ENCODE measurements at regions not wholly inside any gene's neighbourhood (a gene's known extent, or its start where the extent isn't known, plus 50 kb on each side); places are given as distances from the start of the nearest gene placed in this dataset.

GRCh38 chr4:56286763-56287162, 100.5 kb downstream of the AASDH start:
- FAIRE-seq: no peak

- FAIRE-seq: no peak
Observed at GRCh38 chr4:56283375-56283774, 103.9 kb downstream of the AASDH start.

DNA sequence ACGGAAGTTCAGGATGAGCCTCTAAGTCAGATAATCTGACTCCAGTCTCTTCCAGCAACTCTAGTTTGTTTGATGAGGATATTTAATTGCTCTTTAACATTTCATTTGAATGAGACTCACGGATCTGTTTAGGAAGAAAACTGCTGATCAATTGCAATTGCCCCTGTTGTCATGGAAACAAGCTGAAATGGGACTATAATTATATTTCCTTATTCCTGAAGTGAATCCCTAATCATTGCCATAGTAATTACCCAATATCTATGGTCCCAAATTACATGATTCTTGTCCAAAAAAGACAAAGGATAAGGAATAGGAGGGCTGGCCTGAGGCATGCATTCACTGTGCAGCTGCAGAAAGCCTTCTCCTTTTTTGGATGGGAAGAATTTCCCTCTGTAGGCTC, 105.3 kb downstream of the AASDH start:
- no peak for FAIRE-seq

DNA sequence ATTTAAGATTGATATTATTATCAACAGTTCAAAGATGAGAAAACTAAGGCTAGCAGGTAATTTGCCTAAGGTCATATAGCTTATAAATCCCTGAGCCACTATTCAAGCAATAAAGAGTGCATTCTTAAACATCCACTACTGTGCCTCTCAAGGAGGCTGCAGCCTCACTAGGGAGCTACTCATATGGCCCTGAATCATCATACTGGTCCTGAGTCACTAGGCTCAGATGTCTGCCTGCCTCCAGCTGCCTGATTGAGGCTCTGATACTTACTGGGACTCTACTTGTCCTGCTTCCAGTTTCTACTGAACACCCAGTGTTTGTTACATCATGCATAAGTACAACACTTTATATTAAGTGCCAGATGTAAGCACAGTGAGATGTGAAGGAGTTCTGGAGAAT, 110.7 kb downstream of the AASDH start:
- no peak for FAIRE-seq

- no peak for FAIRE-seq
Observed at GRCh38 chr4:56273391-56273790, 113.9 kb downstream of the AASDH start.

DNA sequence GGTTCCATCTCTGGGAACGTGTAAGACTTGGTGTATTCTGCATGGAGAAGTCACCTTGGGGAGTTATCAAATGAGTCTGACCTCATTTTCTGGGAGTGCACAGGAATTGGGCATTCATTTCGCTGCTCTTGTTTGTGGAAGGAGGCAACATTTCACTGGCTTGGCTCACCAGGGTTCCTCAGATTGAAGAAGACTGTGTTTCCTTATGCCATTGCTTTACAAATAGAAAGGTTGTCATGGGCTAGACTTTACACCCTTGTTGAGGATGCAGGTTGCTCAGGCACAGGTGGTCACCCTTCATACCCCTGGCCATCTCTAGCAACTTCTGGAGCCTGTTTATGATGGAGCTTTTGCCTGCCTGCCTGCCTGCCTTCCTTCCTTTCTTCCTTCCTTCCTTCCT, 114.4 kb downstream of the AASDH start:
- no peak for FAIRE-seq

DNA sequence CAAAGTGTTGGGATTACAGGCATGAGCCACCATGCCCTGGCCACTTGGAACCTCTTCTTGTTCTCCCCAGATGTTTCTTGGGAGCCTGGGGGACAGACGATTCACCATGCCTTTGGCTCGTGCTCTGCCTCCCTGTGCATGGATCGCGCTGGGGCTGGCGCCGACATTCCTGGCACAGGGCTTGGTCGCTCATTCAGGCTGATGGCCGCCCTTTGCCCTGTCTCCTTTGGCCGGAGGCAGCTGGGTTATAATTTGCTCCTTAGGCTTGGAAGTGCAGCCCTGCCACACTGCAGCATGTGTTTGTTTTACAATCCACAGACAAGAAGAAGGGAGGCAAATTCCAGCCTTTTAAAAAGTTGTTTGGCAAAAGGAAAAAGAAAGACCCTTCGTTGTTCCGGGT, 115.3 kb downstream of the AASDH start:
- FAIRE-seq: no peak

- no peak for FAIRE-seq
Observed at GRCh38 chr4:56271131-56271530, 116.2 kb downstream of the AASDH start.

DNA sequence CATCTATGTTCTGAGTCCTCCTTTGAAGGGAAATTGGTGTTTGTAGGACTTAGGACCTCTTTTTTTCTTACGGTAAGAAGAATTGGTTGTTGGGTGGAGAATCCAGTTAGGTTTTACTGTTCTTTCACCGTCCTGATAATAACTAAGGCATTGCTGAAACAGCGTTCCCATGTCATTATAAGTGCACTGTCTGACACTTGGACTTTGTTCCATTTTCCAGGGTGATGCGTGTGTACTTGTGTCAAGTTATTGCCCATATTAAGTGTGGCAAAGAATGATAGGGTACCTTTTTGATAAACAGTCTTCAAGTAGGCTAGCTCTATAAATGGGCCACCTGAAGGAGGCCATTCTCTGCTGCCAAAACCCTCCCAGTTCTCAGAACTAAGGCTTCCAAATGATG, 119.7 kb downstream of the AASDH start:
- FAIRE-seq: no peak

- FAIRE-seq: no peak
Observed at GRCh38 chr4:56264873-56265272, 122.4 kb downstream of the AASDH start.

GRCh38 chr4:56261027-56261426, 126.3 kb downstream of the AASDH start:
- no peak for FAIRE-seq

DNA sequence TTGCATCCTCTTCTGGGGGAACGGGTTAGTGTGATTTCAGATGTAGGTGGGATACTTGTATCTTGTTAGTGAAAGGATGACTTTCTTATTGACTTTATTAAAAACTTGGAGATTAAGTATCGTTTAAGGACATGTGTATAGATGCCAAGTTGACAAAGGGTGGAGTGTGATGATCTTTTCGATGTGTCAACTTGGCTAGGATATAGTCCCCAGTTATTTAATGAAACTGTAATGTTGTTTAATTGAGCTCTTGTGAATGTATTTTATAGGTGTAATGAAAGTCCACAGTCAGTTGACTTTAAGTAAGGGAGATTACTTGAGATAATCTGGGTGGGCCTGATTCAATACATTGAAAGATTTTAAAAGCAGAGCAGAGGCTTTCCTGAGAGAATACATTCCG, 127.0 kb downstream of the AASDH start:
- FAIRE-seq: no peak

- no peak for FAIRE-seq
Observed at GRCh38 chr4:56259655-56260054, 127.6 kb downstream of the AASDH start.

DNA sequence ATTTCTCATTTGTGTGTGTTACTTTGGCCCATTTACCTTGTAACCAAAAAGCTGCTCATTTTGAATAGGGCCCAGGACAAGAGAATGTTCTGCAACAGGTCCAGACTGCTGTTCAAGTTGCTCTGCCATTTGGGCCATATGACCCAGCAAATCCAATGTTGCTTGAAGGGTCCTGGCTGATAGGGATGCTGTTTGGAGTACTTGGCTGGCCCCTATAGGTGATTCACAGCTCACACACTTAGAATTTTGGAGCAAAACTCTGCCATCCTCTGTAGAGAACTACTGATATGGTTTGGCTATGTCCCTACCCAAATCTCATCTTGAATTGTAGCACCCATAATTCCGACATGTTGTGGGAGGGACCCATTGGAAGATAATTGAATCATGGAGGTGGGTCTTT, 131.5 kb downstream of the AASDH start:
- no peak for FAIRE-seq

DNA sequence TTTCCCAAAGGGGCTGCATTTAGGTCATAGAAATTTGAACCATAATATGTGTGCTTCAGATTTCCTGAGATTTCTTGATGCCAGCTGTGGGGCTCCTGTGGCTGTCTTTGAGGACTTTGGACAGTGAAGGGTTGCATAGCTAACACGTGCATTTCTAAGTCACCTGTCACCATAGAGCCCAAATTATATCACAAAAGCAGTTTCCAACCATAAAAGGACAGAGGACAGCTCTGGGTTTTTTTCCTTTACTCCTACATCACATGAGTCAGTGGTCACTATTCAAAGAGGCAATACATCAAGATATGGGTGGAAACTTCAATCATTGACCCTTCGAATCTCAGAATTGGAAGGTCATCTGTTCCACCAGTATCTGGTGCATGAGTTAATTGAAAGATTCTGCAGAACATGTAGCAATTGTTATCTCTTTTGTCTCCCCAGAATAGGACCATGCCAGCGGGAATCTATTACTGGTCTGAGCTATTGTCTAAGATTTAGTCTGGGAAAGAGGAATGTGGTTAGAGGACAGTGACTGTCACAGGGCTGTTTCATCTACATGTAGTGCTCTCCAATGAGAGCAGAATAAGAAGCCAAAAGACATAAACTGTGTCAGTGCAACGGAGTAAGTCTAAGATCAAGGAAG, 133.5 kb downstream of the AASDH start:
- FAIRE-seq: no peak

- no peak for FAIRE-seq
Observed at GRCh38 chr4:56252561-56253152, 134.6 kb downstream of the AASDH start.

DNA sequence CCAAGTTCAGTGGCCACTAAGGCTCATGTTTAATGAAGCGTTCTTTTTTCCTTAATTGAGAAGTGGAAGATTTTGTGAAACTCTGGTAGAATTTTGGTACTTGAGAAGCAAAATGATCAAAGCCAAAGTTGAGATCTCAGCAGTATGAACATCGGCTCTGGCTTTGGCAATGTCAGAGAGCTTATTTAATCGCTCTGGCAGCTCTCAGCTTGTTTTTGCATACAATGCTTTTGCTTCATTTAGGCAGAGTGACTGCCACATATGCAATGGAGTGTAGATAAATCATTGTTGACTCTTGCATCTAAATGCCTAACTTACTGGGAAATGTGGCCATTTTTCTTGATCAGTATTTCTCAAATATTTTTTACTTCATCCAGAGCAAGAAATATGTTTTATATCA, 135.7 kb downstream of the AASDH start:
- no peak for FAIRE-seq

DNA sequence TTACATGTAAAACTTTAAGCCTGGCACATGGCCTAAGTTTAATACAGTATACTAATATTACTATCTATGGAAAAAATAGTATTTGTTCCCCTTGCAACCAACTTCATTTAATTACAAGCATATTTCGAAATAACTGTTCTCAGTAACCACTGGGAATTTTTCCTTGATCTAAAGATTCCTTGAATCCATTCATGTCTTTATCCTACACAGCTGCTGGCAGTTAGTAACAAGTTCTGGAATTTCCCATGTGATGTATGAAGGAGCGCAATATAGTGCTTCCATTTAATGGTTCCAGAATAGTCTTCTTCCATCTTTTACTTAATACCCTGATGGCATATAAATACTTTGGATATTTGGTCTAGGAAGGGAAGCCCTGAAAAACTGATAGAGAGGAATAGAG, 136.5 kb downstream of the AASDH start:
- no peak for FAIRE-seq

DNA sequence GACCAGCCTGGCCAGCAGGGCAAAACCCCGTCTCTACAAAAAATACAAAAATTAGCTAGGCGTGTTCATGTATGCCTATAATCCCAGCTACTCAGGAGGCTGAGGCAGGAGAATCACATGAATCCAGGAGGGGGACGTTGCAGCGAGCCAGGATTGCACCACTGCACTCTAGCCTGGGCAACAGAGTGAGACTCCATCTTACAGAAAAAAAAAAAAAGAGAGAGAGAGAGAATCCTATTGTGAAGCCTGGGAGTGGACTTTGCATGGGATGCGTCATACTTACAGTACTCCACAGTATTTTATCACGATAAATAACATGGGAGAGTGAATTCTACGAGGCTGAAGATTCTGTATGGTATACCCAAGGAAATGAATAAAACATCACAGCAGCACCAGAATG, 139.6 kb downstream of the AASDH start:
- no peak for FAIRE-seq

DNA sequence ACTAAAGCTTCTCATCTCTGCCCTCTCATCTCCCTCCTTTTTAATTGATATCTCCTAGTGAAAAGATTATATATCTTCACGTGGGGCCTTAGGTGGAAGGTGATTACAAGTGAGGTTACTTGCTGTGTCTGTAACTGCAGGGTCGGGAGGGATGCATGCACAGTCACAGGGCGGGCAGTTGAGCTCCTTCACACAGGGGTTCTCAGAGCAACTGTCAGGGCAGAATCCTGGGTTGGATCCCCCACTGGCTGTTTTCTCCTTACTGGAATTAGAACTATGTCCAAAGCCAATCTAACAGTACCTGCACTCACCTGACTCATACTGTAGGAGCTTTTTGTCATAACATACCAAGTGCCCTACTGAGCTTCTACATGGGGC, 141.1 kb downstream of the AASDH start:
- FAIRE-seq: no peak

DNA sequence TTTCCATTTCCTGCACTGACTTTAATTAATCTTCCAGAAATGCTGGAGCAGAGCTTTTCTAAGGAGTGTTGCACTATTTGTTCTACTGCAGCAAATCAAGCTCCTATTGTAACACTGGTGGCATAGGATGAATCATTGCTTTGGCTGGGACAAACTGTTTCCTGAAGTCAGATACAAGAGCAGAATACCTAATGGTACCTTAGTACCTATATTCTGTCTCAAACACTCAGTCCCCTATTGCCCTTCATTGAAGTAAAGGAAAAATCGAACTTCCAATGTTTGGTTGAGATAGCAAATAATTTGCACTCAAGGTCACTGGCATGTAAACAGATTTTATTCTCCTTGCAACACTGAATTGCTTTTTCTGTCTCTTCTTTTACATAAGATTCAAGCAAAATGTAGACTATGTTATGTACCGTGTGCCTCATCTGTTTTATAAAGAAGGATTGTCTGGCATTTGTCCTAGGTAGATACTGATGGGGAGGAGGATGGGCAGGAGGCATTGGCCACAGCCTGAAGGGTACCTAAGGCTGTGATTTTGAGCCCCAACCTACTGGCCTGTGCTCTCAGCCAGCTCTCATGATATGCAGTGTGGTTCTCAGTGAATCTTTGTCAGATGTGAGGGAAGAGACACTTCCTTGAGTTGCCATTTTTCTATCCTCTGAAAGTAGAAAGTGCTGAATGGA, 141.6 kb downstream of the AASDH start:
- FAIRE-seq: no peak

DNA sequence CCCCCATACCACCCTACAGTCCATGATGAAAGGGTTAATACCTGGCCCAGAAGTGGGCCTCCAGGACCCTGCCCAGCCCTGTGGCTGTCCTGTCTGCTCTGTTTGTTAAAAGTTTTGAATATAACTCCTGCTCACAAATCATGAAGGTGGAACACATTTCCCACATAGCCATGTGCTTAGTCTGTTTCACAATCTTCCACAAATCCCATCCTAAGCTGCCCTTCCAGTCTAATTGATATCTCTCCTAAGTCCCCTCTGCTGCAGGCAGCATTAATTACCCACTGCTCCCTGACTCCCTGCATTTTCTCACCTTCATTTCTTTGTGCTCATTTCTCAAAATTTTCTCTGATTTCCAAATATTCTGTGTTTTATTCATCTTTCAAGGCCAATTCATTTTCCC, 142.6 kb downstream of the AASDH start:
- no peak for FAIRE-seq

DNA sequence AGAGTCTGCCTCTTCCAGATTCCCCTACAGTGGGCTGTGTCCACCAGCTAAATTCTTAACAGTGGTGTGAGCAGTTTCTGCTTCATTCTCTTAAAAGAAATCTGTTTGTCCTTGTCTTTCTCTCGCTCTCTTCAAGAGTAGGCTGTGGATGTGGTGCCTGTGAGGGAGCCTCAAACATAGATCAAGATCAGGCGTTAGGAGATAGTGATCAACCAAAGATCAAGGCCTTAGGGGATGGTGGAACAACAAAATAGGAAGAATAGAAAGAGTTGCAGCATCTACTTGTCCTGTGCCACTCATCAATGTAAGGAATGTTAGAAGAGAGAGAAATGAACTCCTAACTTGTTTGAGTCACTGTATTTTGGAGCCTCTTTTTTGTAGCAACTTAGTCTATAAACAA, 144.2 kb downstream of the AASDH start:
- no peak for FAIRE-seq

DNA sequence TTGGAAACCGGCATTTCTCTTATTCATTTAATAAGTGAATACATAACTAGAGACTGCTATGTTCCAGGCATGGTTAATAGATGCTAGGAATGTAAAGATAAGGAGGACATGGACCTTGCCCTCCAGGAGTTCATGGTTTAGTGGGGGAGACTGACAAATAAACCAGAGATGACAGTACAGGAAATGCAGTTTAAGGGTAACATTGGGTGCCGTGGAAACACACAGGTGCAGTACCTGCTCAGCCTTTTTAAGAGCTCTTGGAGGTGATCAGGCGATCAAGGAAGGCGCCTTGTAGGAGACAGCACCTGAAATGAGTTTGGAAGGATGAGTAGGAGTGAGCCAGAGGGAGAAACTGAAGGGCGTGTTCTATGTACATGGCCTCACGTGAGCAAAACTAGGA, 145.8 kb downstream of the AASDH start:
- FAIRE-seq: no peak

Data from A204.1 (cell line).